Peyer's patch (tissue), 4 donors: ENCODE measurements at regions not wholly inside any gene's neighbourhood (a gene's known extent, or its start where the extent isn't known, plus 50 kb on each side); places are given as distances from the start of the nearest gene placed in this dataset.

Source experiments
- POLR2A ChIP-seq, 2 donors: fragments of 450-650 bp; IDR thresholded peaks; one replicate each; pipeline ENCODE4 v1.5.1; 2017; ENCODE audit warnings: antibody characterized with exemption in 2 of 2, mild to moderate bottlenecking in 2 of 2, moderate library complexity in 2 of 2
- TF ChIP-seq, protein P1 (sequence below), 6 experiments: fragments of 450-650 bp in 4 of 6; fragments of 200-600 bp in 2 of 6; sonication (generic) in 1 of 6; IDR thresholded peaks; one replicate each; pipeline ENCODE4 v1.5.1; 2017 to 2019; ENCODE audit warnings: antibody characterized with exemption in 6 of 6, mild to moderate bottlenecking in 3 of 6, moderate library complexity in 1 of 6

DNA sequence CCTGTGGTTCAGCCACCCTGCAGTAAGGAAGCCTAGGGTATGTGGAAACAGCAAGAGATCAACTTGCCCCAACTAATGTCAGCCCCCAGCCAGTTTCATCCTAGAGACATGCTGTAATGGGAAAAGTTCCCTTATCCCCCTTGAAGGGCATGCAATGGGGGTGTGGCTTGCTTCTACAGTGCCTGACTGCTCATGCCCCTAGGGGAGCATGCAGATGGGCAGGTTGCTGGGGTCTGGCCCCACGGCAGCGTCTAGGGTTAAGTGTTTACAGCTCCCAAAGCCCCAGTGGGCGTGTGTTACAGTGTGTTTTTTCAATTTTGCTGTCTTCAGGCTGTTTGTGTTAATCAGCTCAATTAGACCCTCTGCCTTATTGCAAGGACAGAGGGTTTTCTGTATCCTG, 1105.9 kb downstream of the AMY1C start:
- no peak for TF ChIP-seq POLR2A (IDR thresholded peaks at IDR 0.05)
- TF ChIP-seq, protein P1, sequence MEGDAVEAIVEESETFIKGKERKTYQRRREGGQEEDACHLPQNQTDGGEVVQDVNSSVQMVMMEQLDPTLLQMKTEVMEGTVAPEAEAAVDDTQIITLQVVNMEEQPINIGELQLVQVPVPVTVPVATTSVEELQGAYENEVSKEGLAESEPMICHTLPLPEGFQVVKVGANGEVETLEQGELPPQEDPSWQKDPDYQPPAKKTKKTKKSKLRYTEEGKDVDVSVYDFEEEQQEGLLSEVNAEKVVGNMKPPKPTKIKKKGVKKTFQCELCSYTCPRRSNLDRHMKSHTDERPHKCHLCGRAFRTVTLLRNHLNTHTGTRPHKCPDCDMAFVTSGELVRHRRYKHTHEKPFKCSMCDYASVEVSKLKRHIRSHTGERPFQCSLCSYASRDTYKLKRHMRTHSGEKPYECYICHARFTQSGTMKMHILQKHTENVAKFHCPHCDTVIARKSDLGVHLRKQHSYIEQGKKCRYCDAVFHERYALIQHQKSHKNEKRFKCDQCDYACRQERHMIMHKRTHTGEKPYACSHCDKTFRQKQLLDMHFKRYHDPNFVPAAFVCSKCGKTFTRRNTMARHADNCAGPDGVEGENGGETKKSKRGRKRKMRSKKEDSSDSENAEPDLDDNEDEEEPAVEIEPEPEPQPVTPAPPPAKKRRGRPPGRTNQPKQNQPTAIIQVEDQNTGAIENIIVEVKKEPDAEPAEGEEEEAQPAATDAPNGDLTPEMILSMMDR (IDR thresholded peaks at IDR 0.05), result no peak
